Globus pallidus (tissue), 1 donor: ENCODE measurements at regions not wholly inside any gene's neighbourhood (a gene's known extent, or its start where the extent isn't known, plus 50 kb on each side); places are given as distances from the start of the nearest gene placed in this dataset.
"Not testable (repeated sequence)": the region's sequence is repeated elsewhere in the genome, so short reads cannot be mapped to it uniquely, and the experiment has no call there.

Experiments used
- DNase-seq: peaks from one replicate; pipeline ENCODE4 v3.0.0-alpha.2; 2015; ENCODE audit warnings: low spot score

- DNase-seq = no peak
These were observed 302.6 kb upstream of the PTBP2 start for GRCh38 chr1:96418969-96419368.

GRCh38 chr1:96424877-96425276, 296.7 kb upstream of the PTBP2 start:
- no peak for DNase-seq

- DNase-seq = no peak
These were observed 296.0 kb upstream of the PTBP2 start for GRCh38 chr1:96425382-96426129.

- DNase-seq = no peak
These were observed 294.0 kb upstream of the PTBP2 start for GRCh38 chr1:96427616-96428015.

GRCh38 chr1:96445302-96445701, 276.3 kb upstream of the PTBP2 start:
- no peak for DNase-seq

- no peak for DNase-seq
These were observed 257.5 kb upstream of the PTBP2 start for GRCh38 chr1:96464066-96464465.

- no peak for DNase-seq
These were observed 257.1 kb upstream of the PTBP2 start for GRCh38 chr1:96464522-96464921.

GRCh38 chr1:96464991-96465390, 256.6 kb upstream of the PTBP2 start:
- DNase-seq = no peak

GRCh38 chr1:96465441-96465840, 256.1 kb upstream of the PTBP2 start:
- DNase-seq = no peak

- no peak for DNase-seq
These were observed 254.7 kb upstream of the PTBP2 start for GRCh38 chr1:96466842-96467241.

GRCh38 chr1:96469726-96470125, 251.9 kb upstream of the PTBP2 start:
- not testable (repeated sequence) for DNase-seq

- DNase-seq = no peak
These were observed 249.1 kb upstream of the PTBP2 start for GRCh38 chr1:96472471-96472870.

GRCh38 chr1:96473791-96474434, 247.7 kb upstream of the PTBP2 start:
- no peak for DNase-seq

- DNase-seq = no peak
These were observed 246.4 kb upstream of the PTBP2 start for GRCh38 chr1:96474985-96475743.

GRCh38 chr1:96475903-96476302, 245.7 kb upstream of the PTBP2 start:
- DNase-seq = no peak

GRCh38 chr1:96478228-96478627, 243.4 kb upstream of the PTBP2 start:
- DNase-seq = no peak

GRCh38 chr1:96481409-96481808, 240.2 kb upstream of the PTBP2 start:
- DNase-seq = no peak

GRCh38 chr1:96482616-96483015, 239.0 kb upstream of the PTBP2 start:
- peak; percentile 35 for DNase-seq

- DNase-seq = peak; percentile 88
These were observed 234.2 kb upstream of the PTBP2 start for GRCh38 chr1:96487394-96487793.

GRCh38 chr1:96487971-96488370, 233.6 kb upstream of the PTBP2 start:
- peak; percentile 53 for DNase-seq

GRCh38 chr1:96488777-96489176, 232.8 kb upstream of the PTBP2 start:
- DNase-seq = no peak

- no peak for DNase-seq
These were observed 229.3 kb upstream of the PTBP2 start for GRCh38 chr1:96492236-96492635.

GRCh38 chr1:96498744-96499340, 222.7 kb upstream of the PTBP2 start:
- DNase-seq = no peak
